Skeletal muscle satellite cell (primary cell): ENCODE measurements at regions not wholly inside any gene's neighbourhood (a gene's known extent, or its start where the extent isn't known, plus 50 kb on each side); places are given as distances from the start of the nearest gene placed in this dataset.
A peak's percentile ranks its signal among the peaks of the same experiment; 100 is the strongest.

Experiments
- H3K27me3 ChIP-seq: 2 replicates; pipeline ENCODE4 v1.7.0; 2013; ENCODE audit warnings: low read length; ENCODE audit not compliant: control insufficient read depth, insufficient read depth
- H3K36me3 ChIP-seq: 2 replicates; pipeline ENCODE4 v1.7.0; 2013; ENCODE audit warnings: mild to moderate bottlenecking, control low read depth, low read length; ENCODE audit not compliant: insufficient read depth
- H3K4me1 ChIP-seq: 2 replicates; pipeline ENCODE4 v1.7.0; 2013; ENCODE audit warnings: low read length; ENCODE audit not compliant: control insufficient read depth, insufficient read depth
- H3K4me2 ChIP-seq: 2 replicates; pipeline ENCODE4 v1.7.0; 2013; ENCODE audit warnings: mild to moderate bottlenecking, low read length
- H3K4me3 ChIP-seq: 2 replicates; pipeline ENCODE4 v1.7.0; 2013; ENCODE audit warnings: low read length
- H3K9ac ChIP-seq: 2 replicates; pipeline ENCODE4 v1.7.0; 2013; ENCODE audit warnings: mild to moderate bottlenecking, low read depth, low read length, moderate library complexity
- H3K9me3 ChIP-seq: replicated peaks from 2 replicates; pipeline ENCODE4 v1.7.0; 2013; ENCODE audit warnings: mild to moderate bottlenecking, control low read depth, low read length

- Histone ChIP-seq H3K9ac (peak overlapping the region; percentile 80), H3K36me3 (no peaks in the 10 kb centered on the region), H3K4me1 (peaks cover 69% of the 10 kb centered on the region), H3K27me3 (no peaks in the 10 kb centered on the region), H3K4me2 (peak overlapping the region; percentile 56), H3K4me3 (no peak overlapping the region), H3K9me3 (no peaks in the 10 kb centered on the region)
Observed at GRCh38 chr3:99246010-99246654, 344.6 kb upstream of the DCBLD2 start.

GRCh38 chr3:99242271-99242670, 340.8 kb upstream of the DCBLD2 start:
- no peaks in the 10 kb centered on the region for H3K9me3 ChIP-seq
- H3K36me3 ChIP-seq: no peaks in the 10 kb centered on the region
- no peaks in the 10 kb centered on the region for H3K27me3 ChIP-seq
- peaks cover 42% of the 10 kb centered on the region for H3K4me1 ChIP-seq
- H3K9ac ChIP-seq: peak overlapping the region; percentile 58
- no peak overlapping the region for H3K4me2 ChIP-seq
- no peak overlapping the region for H3K4me3 ChIP-seq

DNA sequence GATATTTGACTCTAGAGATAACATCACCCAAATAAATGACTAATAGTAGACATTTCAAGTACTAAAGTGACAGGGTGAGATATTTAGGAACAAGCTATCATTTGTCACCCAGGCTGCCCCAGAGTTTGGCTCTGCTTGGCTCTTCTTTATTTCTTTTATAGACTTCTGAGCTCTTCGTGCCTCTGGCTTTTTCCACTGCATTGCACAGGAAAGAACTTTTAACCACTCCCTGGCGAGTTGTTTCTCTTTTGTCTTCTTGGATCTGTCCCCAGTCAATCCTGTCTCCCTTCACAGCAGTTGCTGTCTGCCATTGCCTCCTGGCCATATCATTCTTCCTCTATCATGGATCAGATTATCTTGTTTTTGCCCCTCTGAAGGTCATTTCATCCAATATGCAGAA, 339.2 kb upstream of the DCBLD2 start:
- Histone ChIP-seq H3K9ac (peak overlapping the region; percentile 12), H3K4me3 (no peak overlapping the region), H3K27me3 (no peaks in the 10 kb centered on the region), H3K36me3 (no peaks in the 10 kb centered on the region), H3K4me1 (peaks cover 26% of the 10 kb centered on the region), H3K4me2 (no peak overlapping the region), H3K9me3 (no peaks in the 10 kb centered on the region)

DNA sequence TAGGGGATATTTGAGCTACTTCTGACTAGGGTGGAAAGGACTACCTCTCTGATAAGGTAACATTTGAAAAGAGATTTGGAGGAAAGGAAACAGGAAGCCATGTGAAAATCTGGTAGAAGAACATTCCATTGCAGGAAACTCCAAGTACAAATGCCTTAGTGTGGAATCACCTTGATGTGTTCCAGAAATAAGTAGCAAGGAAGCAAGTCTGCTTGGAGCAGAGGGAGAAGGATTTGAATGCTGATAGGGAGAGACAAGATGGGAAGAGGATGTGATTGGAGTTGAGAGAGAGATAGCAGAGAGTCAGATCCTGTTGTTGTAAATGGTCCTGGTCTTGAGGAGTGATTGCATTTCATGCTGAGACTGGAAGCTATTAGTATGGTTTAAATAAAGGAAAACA, 335.1 kb upstream of the DCBLD2 start:
- Histone ChIP-seq H3K27me3 (no peaks in the 10 kb centered on the region), H3K36me3 (no peaks in the 10 kb centered on the region), H3K4me3 (no peak overlapping the region), H3K9me3 (no peaks in the 10 kb centered on the region), H3K4me1 (peaks cover 26% of the 10 kb centered on the region), H3K4me2 (no peak overlapping the region), H3K9ac (no peak overlapping the region)

- no peaks in the 10 kb centered on the region for H3K36me3 ChIP-seq
- no peak overlapping the region for H3K9ac ChIP-seq
- peaks cover 11% of the 10 kb centered on the region for H3K4me1 ChIP-seq
- H3K27me3 ChIP-seq: no peaks in the 10 kb centered on the region
- no peaks in the 10 kb centered on the region for H3K9me3 ChIP-seq
- H3K4me3 ChIP-seq: no peak overlapping the region
- H3K4me2 ChIP-seq: no peak overlapping the region
Observed at GRCh38 chr3:99232696-99233095, 331.2 kb upstream of the DCBLD2 start.

DNA sequence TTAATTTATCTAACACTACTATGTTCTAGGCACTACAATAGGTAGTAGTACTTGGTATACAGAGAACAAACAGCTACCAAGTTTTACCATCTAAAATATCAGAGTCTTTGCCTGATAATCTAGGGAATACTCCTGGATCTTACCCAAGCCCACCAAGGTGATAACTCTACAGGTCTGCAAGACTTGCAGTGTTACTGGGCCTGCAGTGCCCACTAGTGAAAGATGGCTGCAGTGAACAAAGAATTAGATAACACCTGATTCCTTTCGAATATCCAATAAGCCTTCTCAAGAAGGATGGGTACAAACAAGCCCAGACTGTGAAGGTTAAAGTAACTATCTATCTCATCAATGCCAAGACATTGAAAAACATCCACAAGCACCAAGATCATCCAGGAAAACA, 317.0 kb upstream of the DCBLD2 start:
- Histone ChIP-seq H3K4me2 (no peak overlapping the region), H3K4me1 (no peaks in the 10 kb centered on the region), H3K9me3 (no peaks in the 10 kb centered on the region), H3K27me3 (no peaks in the 10 kb centered on the region), H3K4me3 (no peak overlapping the region), H3K36me3 (no peaks in the 10 kb centered on the region), H3K9ac (no peak overlapping the region)

- H3K4me3 ChIP-seq: no peak overlapping the region
- no peaks in the 10 kb centered on the region for H3K9me3 ChIP-seq
- H3K27me3 ChIP-seq: no peaks in the 10 kb centered on the region
- no peak overlapping the region for H3K4me2 ChIP-seq
- H3K36me3 ChIP-seq: no peaks in the 10 kb centered on the region
- no peaks in the 10 kb centered on the region for H3K4me1 ChIP-seq
- no peak overlapping the region for H3K9ac ChIP-seq
Observed at GRCh38 chr3:99212969-99213368, 311.5 kb upstream of the DCBLD2 start.

- Histone ChIP-seq H3K27me3 (no peaks in the 10 kb centered on the region), H3K4me1 (no peaks in the 10 kb centered on the region), H3K9ac (no peak overlapping the region), H3K36me3 (no peaks in the 10 kb centered on the region), H3K4me2 (no peak overlapping the region), H3K4me3 (no peak overlapping the region), H3K9me3 (no peaks in the 10 kb centered on the region)
Observed at GRCh38 chr3:99211309-99211708, 309.8 kb upstream of the DCBLD2 start.

- H3K4me1 ChIP-seq: no peaks in the 10 kb centered on the region
Observed at GRCh38 chr3:99199021-99199420, 297.5 kb upstream of the DCBLD2 start.

GRCh38 chr3:99191186-99191585, 289.7 kb upstream of the DCBLD2 start:
- H3K4me1 ChIP-seq: no peaks in the 10 kb centered on the region
- no peaks in the 10 kb centered on the region for H3K27me3 ChIP-seq
- H3K36me3 ChIP-seq: no peaks in the 10 kb centered on the region
- H3K4me2 ChIP-seq: no peak overlapping the region
- H3K9ac ChIP-seq: no peak overlapping the region
- no peaks in the 10 kb centered on the region for H3K9me3 ChIP-seq
- H3K4me3 ChIP-seq: no peak overlapping the region

More at GRCh38 chr3:99199021-99199420, 297.5 kb upstream of the DCBLD2 start:
- H3K9me3 ChIP-seq: no peaks in the 10 kb centered on the region
- H3K4me3 ChIP-seq: no peak overlapping the region
- H3K4me2 ChIP-seq: no peak overlapping the region
- H3K9ac ChIP-seq: no peak overlapping the region
- H3K27me3 ChIP-seq: no peaks in the 10 kb centered on the region
- no peaks in the 10 kb centered on the region for H3K36me3 ChIP-seq

DNA sequence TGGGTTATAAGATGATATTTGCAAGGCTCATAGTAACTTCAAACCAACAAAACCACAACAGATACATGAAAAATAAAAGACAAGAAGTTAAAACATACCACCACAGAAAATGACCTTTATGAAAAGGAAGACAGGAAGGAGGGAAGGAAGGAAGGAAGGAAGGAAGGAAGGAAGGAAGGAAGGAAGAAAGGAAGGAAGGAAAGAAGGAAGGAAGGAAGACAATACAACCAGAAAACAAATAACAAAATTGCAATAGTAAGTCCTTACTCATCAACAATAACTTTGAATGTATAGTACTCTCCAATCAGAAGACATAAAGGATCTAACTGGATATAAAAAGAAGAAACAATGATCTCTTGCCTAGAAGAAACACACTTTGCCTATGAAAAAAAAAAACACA, 287.4 kb upstream of the DCBLD2 start:
- Histone ChIP-seq H3K4me1 (no peaks in the 10 kb centered on the region), H3K4me2 (no peak overlapping the region), H3K9me3 (no peaks in the 10 kb centered on the region), H3K4me3 (no peak overlapping the region), H3K27me3 (no peaks in the 10 kb centered on the region), H3K36me3 (no peaks in the 10 kb centered on the region), H3K9ac (no peak overlapping the region)

DNA sequence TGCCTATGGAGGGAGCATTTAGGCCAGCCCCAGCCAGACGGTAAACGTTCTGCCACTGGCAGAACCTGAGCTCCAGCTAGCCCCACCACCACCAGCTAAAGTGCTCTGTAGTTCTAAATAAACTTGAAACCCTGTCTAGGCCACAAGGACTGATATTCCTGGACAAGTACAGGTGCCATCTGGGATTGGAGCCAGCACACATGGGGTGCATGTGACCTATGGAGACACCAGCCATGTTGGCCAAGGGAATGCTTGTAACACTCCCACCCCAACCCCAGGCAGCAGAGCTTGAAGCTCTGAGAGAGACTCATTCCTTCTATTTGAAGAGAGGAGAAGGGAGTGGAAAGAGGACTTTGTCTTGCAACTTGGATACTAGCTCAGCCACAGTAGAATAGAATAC, 284.5 kb upstream of the DCBLD2 start:
- Histone ChIP-seq H3K36me3 (no peaks in the 10 kb centered on the region), H3K27me3 (no peaks in the 10 kb centered on the region), H3K9me3 (no peaks in the 10 kb centered on the region), H3K4me2 (no peak overlapping the region), H3K4me3 (no peak overlapping the region), H3K4me1 (no peaks in the 10 kb centered on the region), H3K9ac (no peak overlapping the region)
